MV-4-11 (cell line): ENCODE measurements at regions not wholly inside any gene's neighbourhood (a gene's known extent, or its start where the extent isn't known, plus 50 kb on each side); places are given as distances from the start of the nearest gene placed in this dataset.
A peak's percentile ranks its signal among the peaks of the same experiment; 100 is the strongest.

Experiments
- DNase-seq: peaks from one replicate; lab custom pipeline; 2025; lab: John Stamatoyannopoulos, UW

DNA sequence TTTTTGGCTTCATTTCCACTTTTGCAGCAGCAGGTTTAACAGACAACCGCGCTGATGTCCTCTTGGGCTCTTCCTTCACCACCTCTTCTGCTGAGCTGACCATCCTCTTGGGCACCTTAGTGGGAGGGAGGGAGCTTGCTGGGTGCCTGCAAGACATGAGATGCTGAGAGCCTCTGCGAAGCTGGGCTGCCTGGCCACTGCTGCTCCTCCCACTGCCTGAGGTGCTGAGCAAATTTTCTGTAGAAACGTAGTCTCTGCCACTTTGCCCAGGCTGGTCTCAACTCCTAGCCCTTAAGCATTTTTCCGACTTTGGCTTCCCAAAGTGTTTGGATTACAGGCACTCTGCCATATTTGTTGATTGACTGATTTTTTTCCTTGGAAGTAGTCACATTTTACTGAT lies 422.2 kb upstream of the MC4R start:
- no peak for DNase-seq

DNA sequence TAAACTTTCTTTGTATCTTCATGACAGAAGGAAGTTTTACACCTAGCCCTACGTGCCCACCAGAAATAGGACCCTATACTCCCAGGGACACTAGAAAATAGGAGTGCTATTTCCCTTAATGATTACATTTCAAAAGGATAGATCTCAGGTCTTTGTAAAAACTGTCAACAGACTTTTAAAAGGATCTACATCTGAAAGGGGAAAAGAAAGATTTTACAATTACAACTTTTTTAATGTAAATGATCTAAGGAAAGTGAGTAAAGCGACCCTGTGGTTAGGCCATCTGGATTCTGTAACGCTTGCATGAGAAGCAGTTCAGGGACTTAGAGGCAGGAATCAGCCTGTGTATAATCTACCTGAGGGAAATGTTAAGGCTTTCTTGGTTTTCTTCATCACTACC lies 431.8 kb upstream of the MC4R start:
- DNase-seq: no peak

DNA sequence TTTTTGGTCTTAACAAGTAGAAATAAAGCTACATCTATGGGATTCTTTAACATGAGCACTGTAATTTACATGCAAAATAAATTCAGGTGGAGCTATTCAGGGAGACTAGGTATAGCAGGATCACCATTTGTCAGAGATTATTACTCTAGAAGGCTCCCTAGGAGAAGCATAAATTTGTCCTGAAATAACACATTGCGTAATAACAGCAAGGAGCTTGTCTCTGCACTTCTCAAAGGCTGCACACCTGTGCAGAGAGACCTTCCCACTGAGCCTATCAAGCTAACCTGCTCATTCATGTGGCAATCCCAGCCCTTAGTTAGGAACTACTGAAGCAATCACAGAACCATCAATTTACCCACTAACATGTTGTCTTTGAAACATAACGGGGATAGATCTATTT lies 437.4 kb upstream of the MC4R start:
- DNase-seq: no peak

GRCh38 chr18:60812921-60813320 lies 440.3 kb upstream of the MC4R start:
- DNase-seq: no peak

GRCh38 chr18:60826346-60826745 lies 453.8 kb upstream of the MC4R start:
- DNase-seq: no peak

DNA sequence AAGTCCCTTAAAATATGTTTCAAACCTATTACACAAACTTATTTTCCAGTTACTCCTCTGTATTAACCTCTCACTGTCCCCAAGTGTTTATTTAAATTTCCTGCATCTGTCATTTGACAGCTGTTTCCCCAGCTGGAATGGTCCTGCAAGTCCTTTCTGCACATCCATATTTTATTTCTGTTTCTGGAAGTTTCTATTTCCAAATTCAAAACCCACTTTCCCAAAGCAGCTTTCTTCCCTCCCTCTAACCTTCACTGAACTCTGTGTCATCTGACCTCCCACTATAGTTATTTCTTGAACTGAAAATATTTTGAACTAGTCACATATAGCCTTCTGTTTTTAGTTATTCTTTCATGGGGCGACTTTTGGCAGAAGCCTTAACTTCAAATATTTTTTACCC lies 459.4 kb upstream of the MC4R start:
- DNase-seq: no peak

- no peak for DNase-seq
Observed at GRCh38 chr18:60838677-60839076, 466.1 kb upstream of the MC4R start.

GRCh38 chr18:60846396-60846795 lies 473.8 kb upstream of the MC4R start:
- no peak for DNase-seq

DNA sequence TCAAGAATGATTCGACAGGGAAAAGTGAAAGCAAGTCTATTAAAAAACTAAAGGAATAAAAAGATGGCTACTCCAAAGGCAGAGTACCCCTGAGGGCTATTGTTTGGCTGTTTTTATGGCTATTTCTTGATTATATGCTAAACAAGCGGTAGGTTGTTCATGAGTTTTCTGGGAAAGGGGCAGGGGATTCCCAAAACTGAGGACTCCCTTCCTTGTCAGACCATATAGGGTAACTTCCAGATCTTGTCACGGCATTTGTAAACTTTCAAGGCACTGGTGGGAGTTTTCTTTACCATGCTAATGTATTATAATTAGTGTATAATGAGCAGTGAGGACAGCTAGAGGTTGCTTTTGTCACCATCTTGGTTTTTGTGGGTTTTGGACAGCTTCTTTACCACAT lies 474.9 kb upstream of the MC4R start:
- no peak for DNase-seq

- DNase-seq: no peak
Observed at GRCh38 chr18:60861575-60861974, 471.7 kb upstream of the CDH20 start.

DNA sequence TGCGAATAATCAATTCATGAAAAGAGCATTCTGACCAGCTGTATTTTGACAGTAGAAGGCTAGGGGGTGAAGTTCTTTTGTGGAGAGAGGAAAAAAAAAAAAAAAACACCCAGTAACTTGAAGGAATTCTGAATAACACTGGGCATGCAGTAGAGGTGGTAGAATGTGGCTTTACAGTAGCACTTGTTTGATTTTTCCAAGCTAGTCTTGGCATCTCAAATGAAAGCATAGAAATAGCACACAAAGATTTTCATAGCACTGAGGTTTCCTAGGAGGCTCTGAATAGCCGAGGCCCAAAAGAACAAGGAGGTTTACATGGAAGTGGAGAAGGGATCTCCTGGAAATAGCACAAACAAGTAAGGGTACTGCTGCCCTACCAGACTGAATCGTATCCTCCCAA lies 470.2 kb upstream of the CDH20 start:
- no peak for DNase-seq

- DNase-seq: no peak
Observed at GRCh38 chr18:60865801-60866200, 467.4 kb upstream of the CDH20 start.

GRCh38 chr18:60870261-60871153 lies 462.7 kb upstream of the CDH20 start:
- DNase-seq: no peak

DNA sequence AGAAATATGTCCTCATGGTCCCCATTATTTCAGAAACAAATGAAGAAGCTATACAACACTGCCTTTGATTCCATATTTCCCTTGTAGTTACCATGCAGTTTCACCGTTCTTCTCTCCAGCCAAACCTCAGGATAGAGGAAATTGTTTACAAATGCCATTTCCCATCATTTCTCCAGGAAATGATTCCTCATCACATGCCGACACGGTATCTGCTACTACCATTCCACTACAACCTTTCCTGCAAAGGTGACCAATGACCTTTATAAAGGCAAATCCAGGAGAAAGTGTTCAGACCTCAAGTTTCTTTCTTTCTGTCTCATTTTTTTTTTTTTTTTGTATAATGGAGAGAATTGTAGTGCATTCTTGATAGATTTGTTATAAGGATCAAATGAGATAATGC lies 460.8 kb upstream of the CDH20 start:
- no peak for DNase-seq

DNA sequence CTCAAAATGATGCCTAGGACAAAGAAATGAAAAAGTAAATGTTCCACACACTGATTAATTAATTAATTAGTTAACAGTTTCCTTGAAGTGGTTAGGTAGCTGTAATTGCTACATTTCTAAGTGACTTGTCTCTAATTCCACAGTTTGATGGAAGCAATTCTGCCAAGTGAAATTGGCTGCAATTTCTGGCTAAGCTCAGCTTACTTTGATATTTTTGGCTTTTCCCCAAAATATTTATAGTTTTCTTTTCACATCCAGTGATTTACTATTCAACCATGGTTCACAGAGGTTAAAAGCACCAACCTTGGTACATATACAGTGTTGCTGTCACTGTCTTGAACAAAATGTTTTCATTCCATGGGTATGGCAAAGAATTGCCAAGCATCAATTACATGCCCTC lies 459.5 kb upstream of the CDH20 start:
- DNase-seq: no peak

DNA sequence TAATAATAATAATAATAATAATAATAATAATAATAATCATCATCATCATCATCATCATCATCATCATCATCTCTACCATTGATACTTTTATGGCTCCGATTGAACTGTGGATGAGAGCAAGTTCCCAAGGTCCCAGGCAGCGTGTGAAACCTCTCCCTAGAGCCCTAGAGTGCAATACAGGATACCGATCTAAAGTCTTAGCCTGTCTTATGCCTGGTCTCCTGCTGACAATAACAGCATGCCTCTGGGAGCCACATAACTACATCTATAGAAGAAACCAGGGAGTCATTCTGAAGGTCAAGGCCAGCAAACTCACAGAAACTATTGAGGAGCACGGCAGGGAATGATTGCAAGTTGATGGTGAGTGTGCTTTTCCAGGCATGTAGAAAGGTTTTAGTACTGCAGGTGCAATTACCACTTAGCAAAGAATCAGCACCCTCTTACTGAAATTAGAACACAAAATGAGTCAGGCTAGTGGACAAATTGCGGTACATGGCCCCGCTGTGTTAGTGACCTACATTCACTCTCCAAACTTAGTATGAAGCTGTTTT lies 457.2 kb upstream of the CDH20 start:
- no peak for DNase-seq

DNA sequence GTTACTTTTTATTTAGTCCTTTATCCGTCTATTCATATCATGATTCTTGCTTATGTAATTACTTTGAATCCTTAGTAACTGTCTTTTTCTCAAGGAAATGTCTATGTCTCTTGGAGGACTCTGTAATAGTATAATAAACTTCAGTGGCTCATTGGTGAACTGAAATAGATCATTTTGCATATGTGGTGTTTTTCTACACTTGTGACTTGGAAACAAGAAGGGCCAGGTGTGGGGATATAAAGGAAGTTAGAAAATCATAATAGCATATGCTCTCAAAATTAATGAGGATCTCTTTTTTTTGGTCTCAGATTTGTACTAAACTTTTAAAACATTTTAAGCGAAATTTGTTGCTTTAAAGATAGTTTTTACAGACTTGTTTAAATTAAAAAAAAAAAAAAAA lies 453.0 kb upstream of the CDH20 start:
- DNase-seq: no peak

- DNase-seq: no peak
Observed at GRCh38 chr18:60883587-60883986, 449.6 kb upstream of the CDH20 start.

- DNase-seq: no peak
Observed at GRCh38 chr18:60888071-60888624, 445.1 kb upstream of the CDH20 start.

- DNase-seq: no peak
Observed at GRCh38 chr18:60889442-60889841, 443.8 kb upstream of the CDH20 start.

DNA sequence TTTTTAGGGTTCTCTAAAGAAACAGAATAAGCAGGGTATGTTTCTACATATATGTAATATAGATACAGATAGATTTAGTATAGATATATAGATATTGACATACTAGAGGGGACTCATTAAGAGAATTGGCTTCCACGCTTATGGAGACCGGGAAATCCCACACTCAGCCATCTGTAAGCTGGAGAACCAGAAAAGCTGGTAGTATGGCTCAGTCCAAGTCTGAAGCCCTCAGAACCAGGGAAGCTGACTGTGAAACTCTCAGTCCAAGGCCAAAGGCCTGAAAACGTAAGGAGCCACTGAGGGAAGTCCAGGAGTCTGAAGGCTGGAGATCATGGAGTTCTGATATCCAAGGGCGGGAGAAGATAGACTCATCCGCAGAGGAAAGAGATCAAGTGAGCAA lies 441.3 kb upstream of the CDH20 start:
- DNase-seq: no peak

GRCh38 chr18:60892441-60892840 lies 440.8 kb upstream of the CDH20 start:
- DNase-seq: no peak

- peak; percentile 7 for DNase-seq
Observed at GRCh38 chr18:60892855-60893254, 440.4 kb upstream of the CDH20 start.
